ENCODE measurements at regions not wholly inside any gene's neighbourhood (a gene's known extent, or its start where the extent isn't known, plus 50 kb on each side); places are given as distances from the start of the nearest gene placed in this dataset.

GRCh38 chr7:125924037-125924436 is 994.4 kb upstream of the POT1 start:
- TF ChIP-seq, protein P1, sequence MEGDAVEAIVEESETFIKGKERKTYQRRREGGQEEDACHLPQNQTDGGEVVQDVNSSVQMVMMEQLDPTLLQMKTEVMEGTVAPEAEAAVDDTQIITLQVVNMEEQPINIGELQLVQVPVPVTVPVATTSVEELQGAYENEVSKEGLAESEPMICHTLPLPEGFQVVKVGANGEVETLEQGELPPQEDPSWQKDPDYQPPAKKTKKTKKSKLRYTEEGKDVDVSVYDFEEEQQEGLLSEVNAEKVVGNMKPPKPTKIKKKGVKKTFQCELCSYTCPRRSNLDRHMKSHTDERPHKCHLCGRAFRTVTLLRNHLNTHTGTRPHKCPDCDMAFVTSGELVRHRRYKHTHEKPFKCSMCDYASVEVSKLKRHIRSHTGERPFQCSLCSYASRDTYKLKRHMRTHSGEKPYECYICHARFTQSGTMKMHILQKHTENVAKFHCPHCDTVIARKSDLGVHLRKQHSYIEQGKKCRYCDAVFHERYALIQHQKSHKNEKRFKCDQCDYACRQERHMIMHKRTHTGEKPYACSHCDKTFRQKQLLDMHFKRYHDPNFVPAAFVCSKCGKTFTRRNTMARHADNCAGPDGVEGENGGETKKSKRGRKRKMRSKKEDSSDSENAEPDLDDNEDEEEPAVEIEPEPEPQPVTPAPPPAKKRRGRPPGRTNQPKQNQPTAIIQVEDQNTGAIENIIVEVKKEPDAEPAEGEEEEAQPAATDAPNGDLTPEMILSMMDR (IDR thresholded peaks at IDR 0.05): no peak

- TF ChIP-seq, protein P1 (IDR thresholded peaks at IDR 0.05): no peak
These were observed 979.1 kb upstream of the POT1 start for GRCh38 chr7:125908711-125909110.

GRCh38 chr7:125899577-125899976 is 970.0 kb upstream of the POT1 start:
- TF ChIP-seq, protein P1 (IDR thresholded peaks at IDR 0.05): peak; percentile 18; the same call in 1 of the 2 replicates

- TF ChIP-seq, protein P1 (IDR thresholded peaks at IDR 0.05): no peak
These were observed 962.8 kb upstream of the POT1 start for GRCh38 chr7:125892434-125892833.

DNA sequence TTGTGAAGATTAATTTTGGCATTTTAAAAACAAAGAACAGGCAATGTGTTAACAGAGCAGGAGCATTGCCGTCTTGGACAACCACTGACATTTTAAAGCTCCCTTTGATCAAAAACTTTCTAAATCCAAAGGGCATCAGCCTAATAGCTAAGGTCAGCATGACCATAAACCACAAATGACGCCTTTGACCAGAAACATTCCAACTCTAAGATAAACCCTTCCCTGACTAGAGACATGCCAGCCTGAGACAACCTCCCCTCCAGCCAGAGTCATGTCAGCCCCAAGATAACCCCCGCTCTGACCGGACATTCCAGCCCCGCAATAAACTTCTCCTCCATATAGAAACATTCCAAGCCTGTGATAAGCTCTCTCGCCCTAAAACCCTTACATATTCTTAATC is 949.4 kb upstream of the POT1 start:
- TF ChIP-seq, protein P1 (IDR thresholded peaks at IDR 0.05): no peak

- TF ChIP-seq, protein P1 (IDR thresholded peaks at IDR 0.05): no peak
These were observed 948.8 kb upstream of the POT1 start for GRCh38 chr7:125878235-125878956.

GRCh38 chr7:125877246-125877645 is 947.6 kb upstream of the POT1 start:
- TF ChIP-seq, protein P1 (IDR thresholded peaks at IDR 0.05): no peak

- TF ChIP-seq, protein P1 (IDR thresholded peaks at IDR 0.05): no peak
These were observed 946.8 kb upstream of the POT1 start for GRCh38 chr7:125876431-125876830.
